Glutamatergic neuron (in vitro differentiated cells): ENCODE measurements at regions not wholly inside any gene's neighbourhood (a gene's known extent, or its start where the extent isn't known, plus 50 kb on each side); places are given as distances from the start of the nearest gene placed in this dataset.
A peak's percentile ranks its signal among the peaks of the same experiment; 100 is the strongest.

Source experiments
- DNase-seq: peaks from one replicate; pipeline ENCODE4 v3.0.0; 2022
- H3K27ac Mint-ChIP-seq: one replicate; pipeline ENCODE4 v1.8.0; 2020; ENCODE audit warnings: mild to moderate bottlenecking, mixed read lengths, inconsistent platforms; ENCODE audit not compliant: unreplicated experiment
- H3K27me3 Mint-ChIP-seq: one replicate; pipeline ENCODE4 v1.8.0; 2020; ENCODE audit warnings: mild to moderate bottlenecking, moderate library complexity, mixed read lengths, inconsistent platforms; ENCODE audit not compliant: unreplicated experiment
- H3K36me3 Mint-ChIP-seq: one replicate; pipeline ENCODE4 v1.8.0; 2020; ENCODE audit warnings: mild to moderate bottlenecking, mixed read lengths, inconsistent platforms; ENCODE audit not compliant: unreplicated experiment
- H3K4me1 Mint-ChIP-seq: one replicate; pipeline ENCODE4 v1.8.0; 2020; ENCODE audit warnings: mild to moderate bottlenecking, low read depth, mixed read lengths, inconsistent platforms; ENCODE audit not compliant: unreplicated experiment
- H3K4me3 Mint-ChIP-seq: one replicate; pipeline ENCODE4 v1.8.0; 2020; ENCODE audit warnings: mild to moderate bottlenecking, mixed read lengths, inconsistent platforms; ENCODE audit not compliant: unreplicated experiment
- H3K9me3 Mint-ChIP-seq: one replicate; pipeline ENCODE4 v1.8.0; 2020; ENCODE audit warnings: mild to moderate bottlenecking, moderate library complexity, mixed read lengths, inconsistent platforms; ENCODE audit not compliant: unreplicated experiment
- TF ChIP-seq, protein P1 (sequence below): fragments of 200-600 bp; sonication (generic); IDR thresholded peaks from one replicate; pipeline ENCODE4 v1.5.0; 2021; ENCODE audit not compliant: partially characterized antibody, unreplicated experiment

- Mint-ChIP-seq H3K4me3 (peak overlapping the region; percentile 39), H3K9me3 (peaks cover 25% of the 10 kb centered on the region), H3K4me1 (peaks cover 51% of the 10 kb centered on the region), H3K27me3 (peaks cover 28% of the 10 kb centered on the region), H3K36me3 (no peaks in the 10 kb centered on the region), H3K27ac (peak overlapping the region; percentile 83)
- TF ChIP-seq, protein P1, sequence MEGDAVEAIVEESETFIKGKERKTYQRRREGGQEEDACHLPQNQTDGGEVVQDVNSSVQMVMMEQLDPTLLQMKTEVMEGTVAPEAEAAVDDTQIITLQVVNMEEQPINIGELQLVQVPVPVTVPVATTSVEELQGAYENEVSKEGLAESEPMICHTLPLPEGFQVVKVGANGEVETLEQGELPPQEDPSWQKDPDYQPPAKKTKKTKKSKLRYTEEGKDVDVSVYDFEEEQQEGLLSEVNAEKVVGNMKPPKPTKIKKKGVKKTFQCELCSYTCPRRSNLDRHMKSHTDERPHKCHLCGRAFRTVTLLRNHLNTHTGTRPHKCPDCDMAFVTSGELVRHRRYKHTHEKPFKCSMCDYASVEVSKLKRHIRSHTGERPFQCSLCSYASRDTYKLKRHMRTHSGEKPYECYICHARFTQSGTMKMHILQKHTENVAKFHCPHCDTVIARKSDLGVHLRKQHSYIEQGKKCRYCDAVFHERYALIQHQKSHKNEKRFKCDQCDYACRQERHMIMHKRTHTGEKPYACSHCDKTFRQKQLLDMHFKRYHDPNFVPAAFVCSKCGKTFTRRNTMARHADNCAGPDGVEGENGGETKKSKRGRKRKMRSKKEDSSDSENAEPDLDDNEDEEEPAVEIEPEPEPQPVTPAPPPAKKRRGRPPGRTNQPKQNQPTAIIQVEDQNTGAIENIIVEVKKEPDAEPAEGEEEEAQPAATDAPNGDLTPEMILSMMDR, result no peak
- no peak for DNase-seq
Measured at GRCh38 chr12:124431971-124432370, 135.4 kb downstream of the NCOR2 start.

GRCh38 chr12:124430491-124430890 lies 135.6 kb downstream of the RFLNA start:
- H3K4me1 Mint-ChIP-seq, result peaks cover 57% of the 10 kb centered on the region
- H3K9me3 Mint-ChIP-seq, result peaks cover 24% of the 10 kb centered on the region
- H3K36me3 Mint-ChIP-seq, result no peaks in the 10 kb centered on the region
- peak overlapping the region; percentile 83 for H3K27ac Mint-ChIP-seq
- DNase-seq, result no peak
- H3K27me3 Mint-ChIP-seq, result peaks cover 34% of the 10 kb centered on the region
- no peak overlapping the region for H3K4me3 Mint-ChIP-seq
- TF ChIP-seq, protein P1, result no peak

DNA sequence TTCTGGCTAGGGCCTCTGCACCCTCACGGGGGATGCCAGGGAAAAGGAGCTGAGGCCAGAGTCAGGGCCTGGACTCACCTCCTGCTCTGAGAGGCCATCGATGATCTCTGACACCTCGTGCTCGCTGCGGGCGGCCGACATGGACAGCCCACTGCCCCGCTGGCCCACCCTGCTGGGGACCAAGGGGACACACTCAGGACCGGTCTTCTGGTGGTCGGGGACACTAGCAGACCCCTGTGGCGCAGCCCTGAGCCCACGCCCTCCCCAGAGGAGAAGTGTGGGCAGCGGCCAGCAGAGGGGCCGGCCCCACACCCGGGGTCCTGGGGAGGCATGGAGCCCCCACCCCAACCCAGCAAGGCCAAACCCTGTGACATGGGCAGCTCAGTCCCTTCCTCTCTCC lies 134.6 kb downstream of the RFLNA start:
- Mint-ChIP-seq H3K27ac (peak overlapping the region; percentile 28), H3K9me3 (peaks cover 21% of the 10 kb centered on the region)

GRCh38 chr12:124428792-124429281 lies 133.9 kb downstream of the RFLNA start:
- Mint-ChIP-seq H3K4me3 (peak overlapping the region; percentile 41), H3K4me1 (peaks cover 51% of the 10 kb centered on the region), H3K9me3 (peaks cover 24% of the 10 kb centered on the region), H3K36me3 (no peaks in the 10 kb centered on the region), H3K27ac (peak overlapping the region; percentile 95), H3K27me3 (peaks cover 30% of the 10 kb centered on the region)
- TF ChIP-seq, protein P1, result no peak
- no peak for DNase-seq

More for the DNA sequence above, 134.6 kb downstream of the RFLNA start:
- H3K27me3 Mint-ChIP-seq, result peaks cover 29% of the 10 kb centered on the region
- TF ChIP-seq, protein P1, result no peak
- H3K36me3 Mint-ChIP-seq, result no peaks in the 10 kb centered on the region
- no peak for DNase-seq
- peaks cover 50% of the 10 kb centered on the region for H3K4me1 Mint-ChIP-seq
- H3K4me3 Mint-ChIP-seq, result no peak overlapping the region

DNA sequence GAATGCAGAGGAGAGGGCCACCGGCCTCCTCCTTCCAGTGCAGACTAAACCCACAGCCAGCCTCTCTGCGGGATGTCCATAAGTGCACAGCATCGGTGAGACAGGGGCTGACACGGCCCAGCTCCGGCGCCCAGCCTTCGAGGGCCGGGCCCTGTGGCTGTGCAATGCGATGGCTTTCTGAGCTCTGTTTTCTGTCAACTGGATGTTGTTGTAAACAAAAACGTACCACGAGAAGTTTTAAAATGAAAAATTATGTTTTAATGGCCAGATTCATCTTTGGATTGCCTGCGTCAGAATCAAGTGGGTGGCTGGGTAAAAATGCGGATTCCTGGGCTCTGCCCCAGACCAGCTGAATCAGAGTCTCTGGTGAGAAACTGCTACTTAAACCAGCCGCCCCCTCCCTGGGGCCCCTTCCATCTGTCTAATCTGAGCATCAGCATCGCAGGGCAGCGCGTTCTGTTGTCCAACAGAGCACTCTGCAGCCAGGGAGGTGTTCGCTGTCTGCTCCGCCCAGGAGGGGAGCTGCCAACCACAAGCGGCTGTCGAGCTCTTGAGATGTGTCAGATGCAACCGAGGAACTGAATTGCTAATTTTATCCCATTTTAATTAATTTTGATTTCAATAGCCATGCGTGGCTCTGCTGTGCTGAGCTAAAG lies 133.4 kb downstream of the RFLNA start:
- peaks cover 24% of the 10 kb centered on the region for H3K9me3 Mint-ChIP-seq
- DNase-seq, result peak; percentile 79
- H3K4me3 Mint-ChIP-seq, result peak overlapping the region; percentile 41
- H3K27ac Mint-ChIP-seq, result peak overlapping the region; percentile 95
- H3K27me3 Mint-ChIP-seq, result peaks cover 30% of the 10 kb centered on the region
- H3K36me3 Mint-ChIP-seq, result no peaks in the 10 kb centered on the region
- H3K4me1 Mint-ChIP-seq, result peaks cover 51% of the 10 kb centered on the region
- TF ChIP-seq, protein P1, result no peak
